ENCODE measurements at regions not wholly inside any gene's neighbourhood (a gene's known extent, or its start where the extent isn't known, plus 50 kb on each side); places are given as distances from the start of the nearest gene placed in this dataset.

DNA sequence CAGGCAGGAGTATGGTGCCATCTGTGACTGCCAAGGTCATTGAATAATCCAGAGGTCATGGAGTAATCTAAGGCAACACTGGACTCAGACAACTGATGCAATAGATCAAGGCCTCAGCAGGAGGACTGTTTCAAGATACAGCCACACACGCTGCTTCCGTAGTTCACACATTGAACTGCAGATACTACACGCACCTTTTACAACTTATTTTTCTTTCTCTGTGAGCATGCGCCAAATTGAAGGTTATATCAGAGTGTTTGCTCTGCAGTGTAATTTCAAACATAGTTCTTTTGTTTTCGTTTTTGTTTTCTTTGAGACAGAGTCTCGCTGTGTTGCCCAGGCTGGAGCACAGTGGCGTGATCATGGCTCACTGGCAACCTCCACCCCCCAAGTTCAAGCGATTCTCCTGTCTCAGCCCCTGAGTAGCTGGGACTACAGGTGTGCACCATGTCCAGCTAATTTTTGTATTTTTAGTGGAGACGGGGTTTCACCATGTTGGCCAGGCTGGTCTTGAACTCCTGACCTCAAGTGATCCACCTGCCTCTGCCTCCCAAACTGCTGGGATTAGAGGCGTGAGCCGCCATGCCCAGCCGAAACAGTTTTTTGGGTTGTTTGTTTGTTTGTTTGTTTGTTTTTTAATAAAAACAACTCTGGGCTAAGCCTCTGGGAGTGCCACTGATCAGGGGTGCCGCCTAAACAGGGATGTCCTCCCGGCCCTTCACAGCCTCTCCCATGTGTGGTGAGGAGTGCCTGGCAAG, 96.6 kb upstream of the NAA20 start:
- TF ChIP-seq, protein P1, sequence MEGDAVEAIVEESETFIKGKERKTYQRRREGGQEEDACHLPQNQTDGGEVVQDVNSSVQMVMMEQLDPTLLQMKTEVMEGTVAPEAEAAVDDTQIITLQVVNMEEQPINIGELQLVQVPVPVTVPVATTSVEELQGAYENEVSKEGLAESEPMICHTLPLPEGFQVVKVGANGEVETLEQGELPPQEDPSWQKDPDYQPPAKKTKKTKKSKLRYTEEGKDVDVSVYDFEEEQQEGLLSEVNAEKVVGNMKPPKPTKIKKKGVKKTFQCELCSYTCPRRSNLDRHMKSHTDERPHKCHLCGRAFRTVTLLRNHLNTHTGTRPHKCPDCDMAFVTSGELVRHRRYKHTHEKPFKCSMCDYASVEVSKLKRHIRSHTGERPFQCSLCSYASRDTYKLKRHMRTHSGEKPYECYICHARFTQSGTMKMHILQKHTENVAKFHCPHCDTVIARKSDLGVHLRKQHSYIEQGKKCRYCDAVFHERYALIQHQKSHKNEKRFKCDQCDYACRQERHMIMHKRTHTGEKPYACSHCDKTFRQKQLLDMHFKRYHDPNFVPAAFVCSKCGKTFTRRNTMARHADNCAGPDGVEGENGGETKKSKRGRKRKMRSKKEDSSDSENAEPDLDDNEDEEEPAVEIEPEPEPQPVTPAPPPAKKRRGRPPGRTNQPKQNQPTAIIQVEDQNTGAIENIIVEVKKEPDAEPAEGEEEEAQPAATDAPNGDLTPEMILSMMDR (conservative IDR thresholded peaks at IDR 0.05 in 1 of 2, IDR thresholded peaks at IDR 0.05 in 1 of 2; ENCODE audit: low read depth in 1 of 2, low read length in 2 of 2) = no peak
- no peak for TF ChIP-seq EZH2 (IDR thresholded peaks at IDR 0.05; ENCODE audit: low read length, missing control alignments)
